IPS-11a (cell line): ENCODE measurements at regions not wholly inside any gene's neighbourhood (a gene's known extent, or its start where the extent isn't known, plus 50 kb on each side); places are given as distances from the start of the nearest gene placed in this dataset.

Experiments used
- H3K4me3 ChIP-seq: one replicate; pipeline ENCODE4 v1.5.1; 2013; ENCODE audit warnings: low read depth, low read length, control low read depth

GRCh38 chr10:128861018-128861901, 605.8 kb upstream of the MGMT start:
- no peak overlapping the region for H3K4me3 ChIP-seq

GRCh38 chr10:128863411-128863810, 603.6 kb upstream of the MGMT start:
- H3K4me3 ChIP-seq, result no peak overlapping the region

- no peak overlapping the region for H3K4me3 ChIP-seq
Observed at GRCh38 chr10:128863823-128864405, 603.1 kb upstream of the MGMT start.

GRCh38 chr10:128864554-128865295, 602.3 kb upstream of the MGMT start:
- H3K4me3 ChIP-seq, result no peak overlapping the region

- no peak overlapping the region for H3K4me3 ChIP-seq
Observed at GRCh38 chr10:128865436-128866195, 601.4 kb upstream of the MGMT start.

- H3K4me3 ChIP-seq, result no peak overlapping the region
Observed at GRCh38 chr10:128866551-128866950, 600.5 kb upstream of the MGMT start.

- no peak overlapping the region for H3K4me3 ChIP-seq
Observed at GRCh38 chr10:128867210-128867609, 599.8 kb upstream of the MGMT start.

- no peak overlapping the region for H3K4me3 ChIP-seq
Observed at GRCh38 chr10:128867819-128868218, 599.2 kb upstream of the MGMT start.

- no peak overlapping the region for H3K4me3 ChIP-seq
Observed at GRCh38 chr10:128868481-128868880, 598.6 kb upstream of the MGMT start.

GRCh38 chr10:128869101-128869749, 597.8 kb upstream of the MGMT start:
- H3K4me3 ChIP-seq, result no peak overlapping the region

GRCh38 chr10:128870830-128871597, 596.0 kb upstream of the MGMT start:
- no peak overlapping the region for H3K4me3 ChIP-seq

- no peak overlapping the region for H3K4me3 ChIP-seq
Observed at GRCh38 chr10:128871671-128872231, 595.3 kb upstream of the MGMT start.

- H3K4me3 ChIP-seq, result no peak overlapping the region
Observed at GRCh38 chr10:128873411-128874054, 593.5 kb upstream of the MGMT start.

GRCh38 chr10:128874331-128874730, 592.7 kb upstream of the MGMT start:
- no peak overlapping the region for H3K4me3 ChIP-seq

GRCh38 chr10:128875030-128875744, 591.9 kb upstream of the MGMT start:
- no peak overlapping the region for H3K4me3 ChIP-seq

- no peak overlapping the region for H3K4me3 ChIP-seq
Observed at GRCh38 chr10:128875956-128876736, 590.9 kb upstream of the MGMT start.

GRCh38 chr10:128877141-128877540, 589.9 kb upstream of the MGMT start:
- no peak overlapping the region for H3K4me3 ChIP-seq

- H3K4me3 ChIP-seq, result no peak overlapping the region
Observed at GRCh38 chr10:128877936-128878335, 589.1 kb upstream of the MGMT start.
